Body of pancreas (tissue), 4 donors: ENCODE measurements at regions not wholly inside any gene's neighbourhood (a gene's known extent, or its start where the extent isn't known, plus 50 kb on each side); places are given as distances from the start of the nearest gene placed in this dataset.

Experiments
- CTCF ChIP-seq, 7 experiments: fragments of 450-650 bp in 4 of 7; fragments of 200-600 bp in 3 of 7; sonication (generic) in 3 of 7; IDR thresholded peaks; one replicate each; pipeline ENCODE4 v1.5.1; 2016 to 2019; ENCODE audit warnings: antibody characterized with exemption in 7 of 7
- POLR2A ChIP-seq, 3 donors: fragments of 450-650 bp; IDR thresholded peaks; one replicate each; pipeline ENCODE4 v1.6.1; 2016; ENCODE audit warnings: antibody characterized with exemption in 3 of 3, mild to moderate bottlenecking in 2 of 3

DNA sequence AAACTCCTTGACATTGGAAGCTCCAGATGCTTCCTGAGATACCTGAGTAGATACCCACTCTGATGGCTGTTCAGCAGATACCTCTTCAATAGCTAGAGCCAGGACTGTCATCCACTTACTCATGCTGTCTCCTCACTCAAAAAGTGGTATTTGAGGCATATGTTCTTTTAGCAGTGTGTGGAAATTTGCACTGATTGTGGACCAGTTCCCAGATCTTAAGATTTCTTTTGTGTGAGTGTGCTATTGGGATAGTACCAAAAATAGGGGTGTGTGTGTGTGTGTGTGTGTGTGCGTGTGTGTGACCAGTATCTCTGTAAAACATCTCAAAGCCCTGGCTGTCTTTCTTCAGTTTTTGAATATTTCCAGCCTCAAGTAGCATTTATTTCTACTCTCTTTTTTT, 108.3 kb downstream of the SLITRK5 start:
- TF ChIP-seq CTCF (IDR thresholded peaks at IDR 0.05) (no peak), POLR2A (IDR thresholded peaks at IDR 0.05) (no peak)
